ENCODE measurements at regions not wholly inside any gene's neighbourhood (a gene's known extent, or its start where the extent isn't known, plus 50 kb on each side); places are given as distances from the start of the nearest gene placed in this dataset.
"Not testable (repeated sequence)": the region's sequence is repeated elsewhere in the genome, so short reads cannot be mapped to it uniquely, and the experiment has no call there.

DNA sequence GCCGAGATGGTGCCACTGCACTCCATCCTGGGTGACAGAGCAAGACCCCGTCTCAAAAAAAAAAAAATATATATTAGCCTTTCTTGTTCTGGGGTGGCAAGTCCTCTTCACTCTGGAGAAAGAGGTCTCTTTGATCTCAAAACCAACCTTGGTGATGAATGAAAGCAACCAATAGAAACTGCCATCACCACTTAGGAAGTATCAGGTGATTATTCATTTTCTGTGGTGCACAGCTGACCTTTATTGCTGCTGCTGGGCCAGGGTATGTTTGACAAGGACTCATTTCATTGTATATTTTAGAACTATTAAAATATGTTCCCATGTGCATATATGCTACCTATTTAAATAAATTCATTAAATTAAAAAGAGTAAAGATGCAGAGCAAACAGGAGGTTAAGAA, 76.0 kb upstream of the KIT start:
- Mint-ChIP-seq H3K36me3 (ENCODE audit: insufficient read depth) (no peaks in the 10 kb centered on the region), H3K9me3 (no peaks in the 10 kb centered on the region), H3K27me3 (ENCODE audit: low read depth) (no peaks in the 10 kb centered on the region), H3K4me1 (ENCODE audit: low read depth) (no peaks in the 10 kb centered on the region), H3K4me3 (no peak overlapping the region)
- no peak for ATAC-seq
- no peak for DNase-seq

DNA sequence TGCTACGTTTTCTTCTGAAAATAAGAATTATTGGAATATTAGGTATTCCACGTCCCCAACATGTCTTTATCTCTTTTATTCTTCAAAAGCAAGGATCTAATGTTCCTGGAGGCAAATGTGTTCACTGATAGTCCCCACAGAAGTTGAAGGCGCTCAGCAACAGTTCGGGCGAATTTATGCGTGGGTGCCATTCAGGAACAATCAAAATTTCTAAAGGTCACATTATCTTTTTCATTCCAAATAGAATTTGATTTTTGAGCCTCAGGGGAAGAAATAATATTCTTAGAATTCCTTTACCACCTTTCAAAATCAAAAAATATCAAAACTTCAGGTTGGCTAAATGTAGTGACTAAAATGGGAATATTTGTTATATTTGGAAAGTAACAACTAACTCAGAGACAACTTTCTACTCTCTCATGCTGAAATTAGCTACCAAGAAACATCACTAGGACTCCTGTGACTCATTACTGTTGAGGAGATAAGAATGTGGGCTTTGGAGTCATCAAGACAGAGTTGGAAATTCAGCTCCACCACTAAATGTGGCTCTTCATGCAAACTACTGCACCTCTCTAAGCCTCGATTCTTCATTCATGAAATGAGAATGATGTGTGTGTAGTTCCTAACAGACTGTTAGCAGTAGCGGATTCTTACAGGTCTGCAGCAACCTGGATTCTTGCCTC, 72.3 kb upstream of the KIT start:
- Mint-ChIP-seq H3K36me3 (ENCODE audit: insufficient read depth) (no peaks in the 10 kb centered on the region), H3K4me3 (no peak overlapping the region), H3K9me3 (no peaks in the 10 kb centered on the region), H3K4me1 (ENCODE audit: low read depth) (no peaks in the 10 kb centered on the region), H3K27me3 (ENCODE audit: low read depth) (no peaks in the 10 kb centered on the region)
- DNase-seq (no peak), ATAC-seq (no peak)

DNA sequence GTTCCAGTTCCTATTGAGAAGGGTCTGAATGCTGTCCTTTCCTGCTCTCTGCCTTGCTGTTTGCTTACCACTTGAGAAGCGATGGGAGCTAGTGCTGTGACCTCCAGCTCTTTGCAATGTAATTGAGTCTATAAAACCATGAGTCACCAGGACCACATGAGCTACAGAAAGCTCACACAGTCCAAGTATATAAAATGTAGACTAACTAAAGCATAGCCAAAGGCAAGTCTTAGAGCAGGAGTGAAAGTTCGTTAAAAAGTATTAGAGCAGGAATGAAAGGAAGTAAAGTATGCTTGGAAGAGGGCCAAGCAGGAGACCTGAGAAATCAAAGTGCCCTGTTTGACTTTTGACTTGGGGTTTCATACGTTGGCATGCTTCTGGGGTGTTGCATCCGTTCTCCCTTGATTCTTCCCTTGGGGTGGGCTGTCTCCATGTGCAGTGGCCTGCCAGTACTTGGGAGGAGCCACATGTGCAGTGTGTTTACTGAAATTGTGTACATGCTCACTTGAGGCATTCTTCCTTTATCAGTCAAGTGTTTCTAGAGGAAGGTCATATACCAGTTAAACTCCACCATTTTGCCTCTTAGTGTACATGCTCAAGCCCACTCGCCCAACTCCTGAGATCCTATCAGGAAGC, 71.3 kb upstream of the KIT start:
- DNase-seq = no peak
- Mint-ChIP-seq H3K27me3 (ENCODE audit: low read depth) (no peaks in the 10 kb centered on the region), H3K4me1 (ENCODE audit: low read depth) (no peaks in the 10 kb centered on the region), H3K36me3 (ENCODE audit: insufficient read depth) (no peaks in the 10 kb centered on the region), H3K4me3 (no peak overlapping the region), H3K9me3 (no peaks in the 10 kb centered on the region)
- no peak for ATAC-seq

DNA sequence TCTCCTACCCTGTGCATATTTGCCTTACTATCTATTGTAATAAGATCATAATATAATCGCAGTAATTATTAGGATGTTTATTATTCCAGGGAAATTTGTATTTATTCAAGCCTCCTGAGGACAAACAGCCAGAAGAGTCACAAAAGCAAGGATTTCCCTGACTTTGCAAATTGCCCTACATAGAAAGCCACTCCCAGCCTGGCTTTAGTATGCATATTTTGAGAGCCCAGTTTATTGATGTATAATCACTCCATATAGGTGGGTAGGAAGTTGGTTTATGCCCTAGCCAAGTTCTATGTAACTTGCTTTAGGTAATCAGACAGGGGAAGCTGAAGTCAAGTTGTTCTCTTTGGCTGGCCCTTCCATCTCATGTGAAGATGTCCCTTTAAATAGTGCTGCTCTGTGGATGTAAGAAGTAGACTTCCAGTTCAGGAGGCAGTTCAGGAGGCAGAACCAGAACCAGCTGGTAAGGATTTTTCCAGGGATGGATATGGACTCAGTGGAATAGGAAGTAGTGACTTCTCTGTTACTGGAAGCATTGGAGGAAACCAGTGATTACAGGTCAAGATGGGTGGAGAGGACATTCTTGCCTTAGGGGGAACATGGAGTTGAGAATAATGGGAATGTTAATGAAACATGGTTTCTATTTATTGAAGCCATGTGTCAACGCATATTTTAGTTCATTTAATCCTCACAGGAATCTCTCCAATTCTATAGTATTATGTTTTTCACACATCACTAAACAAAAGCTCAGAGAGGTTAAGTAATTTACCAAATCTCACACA, 70.5 kb upstream of the KIT start:
- no peaks in the 10 kb centered on the region for H3K27me3 Mint-ChIP-seq (ENCODE audit: low read depth)
- no peak for ATAC-seq
- no peaks in the 10 kb centered on the region for H3K36me3 Mint-ChIP-seq (ENCODE audit: insufficient read depth)
- no peaks in the 10 kb centered on the region for H3K4me1 Mint-ChIP-seq (ENCODE audit: low read depth)
- no peak for DNase-seq
- H3K9me3 Mint-ChIP-seq = no peaks in the 10 kb centered on the region
- no peak overlapping the region for H3K4me3 Mint-ChIP-seq

DNA sequence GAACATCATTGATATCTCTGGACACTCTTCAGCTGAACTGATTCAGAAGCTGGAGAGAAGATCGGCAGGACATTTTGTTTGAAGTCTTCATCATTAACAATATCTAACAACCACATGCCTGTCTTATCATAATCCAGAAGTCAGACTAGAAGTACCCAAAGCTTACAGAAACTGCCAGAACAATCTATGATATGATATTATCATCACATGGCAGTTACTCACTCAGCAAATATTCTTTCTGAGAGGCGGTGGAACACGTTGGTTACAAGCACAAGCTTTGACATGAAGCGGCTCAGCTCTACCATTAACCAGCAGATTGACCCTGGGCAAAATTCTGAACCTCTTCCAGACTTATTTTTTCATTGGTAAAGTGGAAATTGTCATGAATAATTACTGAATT, 69.4 kb upstream of the KIT start:
- no peaks in the 10 kb centered on the region for H3K4me1 Mint-ChIP-seq (ENCODE audit: low read depth)
- no peaks in the 10 kb centered on the region for H3K9me3 Mint-ChIP-seq
- ATAC-seq = no peak
- no peaks in the 10 kb centered on the region for H3K36me3 Mint-ChIP-seq (ENCODE audit: insufficient read depth)
- H3K27me3 Mint-ChIP-seq (ENCODE audit: low read depth) = peaks cover 2% of the 10 kb centered on the region
- no peak overlapping the region for H3K4me3 Mint-ChIP-seq
- no peak for DNase-seq

DNA sequence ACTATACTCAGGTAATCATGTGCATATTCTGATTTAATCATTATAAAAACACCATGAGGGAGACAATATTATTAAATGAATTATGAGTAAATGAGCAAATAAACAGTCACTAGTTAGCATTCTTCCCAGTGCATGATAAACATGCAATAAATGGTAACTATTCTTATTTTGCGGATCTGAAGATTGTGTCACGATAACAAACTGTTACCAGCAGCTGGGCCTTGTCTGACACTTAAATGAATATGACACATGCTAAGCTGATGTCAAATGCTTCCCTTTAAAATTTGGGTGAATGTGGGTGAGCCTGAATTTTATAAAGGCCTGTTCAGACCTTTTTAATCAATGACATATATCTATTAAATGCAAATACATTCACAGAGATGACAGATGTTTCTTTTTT, 68.2 kb upstream of the KIT start:
- DNase-seq (no peak), ATAC-seq (no peak)
- Mint-ChIP-seq H3K4me1 (ENCODE audit: low read depth) (no peaks in the 10 kb centered on the region), H3K27me3 (ENCODE audit: low read depth) (peaks cover 6% of the 10 kb centered on the region), H3K4me3 (no peak overlapping the region), H3K9me3 (no peaks in the 10 kb centered on the region), H3K36me3 (ENCODE audit: insufficient read depth) (no peaks in the 10 kb centered on the region)

DNA sequence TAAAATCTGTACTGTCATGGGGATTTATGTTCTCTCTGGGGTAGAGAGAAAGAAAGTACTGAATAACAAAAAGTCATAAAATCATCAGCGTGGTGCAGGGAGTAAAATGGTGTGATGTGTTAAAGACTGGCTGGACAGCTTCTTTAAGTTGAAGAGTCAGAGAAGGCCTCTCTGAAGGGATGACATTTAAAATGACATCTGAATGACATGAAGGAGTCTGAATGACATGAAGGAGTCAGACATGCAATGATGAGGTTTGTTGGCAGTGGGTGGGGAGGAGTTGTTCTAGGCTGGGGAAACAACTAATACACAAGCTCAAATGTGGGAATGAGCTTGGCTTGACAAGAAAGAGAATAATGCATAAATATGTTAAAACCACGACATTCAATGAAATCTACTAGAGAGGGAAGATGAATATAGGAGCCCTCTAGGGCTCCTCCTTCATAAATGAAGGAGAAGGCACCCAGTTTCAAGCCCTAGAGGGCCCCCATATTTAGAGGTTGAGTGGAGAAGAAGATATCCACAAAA, 63.9 kb upstream of the KIT start:
- H3K9me3 Mint-ChIP-seq = no peaks in the 10 kb centered on the region
- no peak overlapping the region for H3K4me3 Mint-ChIP-seq
- no peaks in the 10 kb centered on the region for H3K4me1 Mint-ChIP-seq (ENCODE audit: low read depth)
- no peaks in the 10 kb centered on the region for H3K36me3 Mint-ChIP-seq (ENCODE audit: insufficient read depth)
- H3K27me3 Mint-ChIP-seq (ENCODE audit: low read depth) = peaks cover 6% of the 10 kb centered on the region
- ATAC-seq (no peak), DNase-seq (no peak)

DNA sequence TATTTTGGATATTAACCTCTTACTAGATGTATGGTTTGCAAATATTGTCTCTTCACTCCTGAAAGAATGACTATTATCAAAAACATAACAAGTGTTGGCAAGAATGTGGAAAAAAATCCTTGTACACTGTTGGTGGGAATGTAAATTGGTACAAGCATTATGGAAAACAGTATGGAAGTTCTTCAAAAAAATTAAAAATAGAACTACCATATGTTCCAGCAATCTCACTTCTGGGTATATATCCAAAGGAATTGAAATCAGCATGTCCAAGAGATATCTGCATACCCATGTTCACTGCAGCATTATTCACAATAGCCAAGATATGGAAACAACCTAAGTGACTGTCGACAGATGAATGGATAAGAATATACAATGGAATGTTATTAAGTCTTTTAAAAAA, 61.6 kb upstream of the KIT start:
- peaks cover 6% of the 10 kb centered on the region for H3K27me3 Mint-ChIP-seq (ENCODE audit: low read depth)
- H3K9me3 Mint-ChIP-seq = no peaks in the 10 kb centered on the region
- no peaks in the 10 kb centered on the region for H3K36me3 Mint-ChIP-seq (ENCODE audit: insufficient read depth)
- no peak overlapping the region for H3K4me3 Mint-ChIP-seq
- H3K4me1 Mint-ChIP-seq (ENCODE audit: low read depth) = no peaks in the 10 kb centered on the region
- DNase-seq (no peak), ATAC-seq (no peak)

DNA sequence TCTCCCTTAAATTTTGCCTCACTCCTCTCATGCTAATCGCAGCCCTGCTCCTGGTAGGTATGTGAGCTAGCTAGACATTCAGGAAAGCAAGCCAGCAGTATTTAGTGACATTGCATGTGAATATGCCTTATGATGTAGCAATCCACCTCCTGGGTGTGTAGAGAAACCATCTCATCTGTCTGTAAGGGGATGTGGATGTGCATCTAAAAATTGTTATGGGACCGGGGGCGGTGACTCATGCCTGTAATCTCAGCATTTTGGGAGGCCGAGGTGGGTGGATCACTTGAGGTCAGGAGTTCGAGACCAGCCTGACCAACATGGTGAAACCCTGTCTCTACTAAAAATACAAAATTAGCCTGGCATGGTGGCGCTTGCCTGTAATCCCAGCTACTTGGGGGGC, 60.1 kb upstream of the KIT start:
- ATAC-seq; H3K27me3 Mint-ChIP-seq (ENCODE audit: low read depth); H3K4me1 Mint-ChIP-seq (ENCODE audit: low read depth); H3K9me3 Mint-ChIP-seq; DNase-seq; H3K36me3 Mint-ChIP-seq (ENCODE audit: insufficient read depth); H3K4me3 Mint-ChIP-seq: not testable (repeated sequence)

DNA sequence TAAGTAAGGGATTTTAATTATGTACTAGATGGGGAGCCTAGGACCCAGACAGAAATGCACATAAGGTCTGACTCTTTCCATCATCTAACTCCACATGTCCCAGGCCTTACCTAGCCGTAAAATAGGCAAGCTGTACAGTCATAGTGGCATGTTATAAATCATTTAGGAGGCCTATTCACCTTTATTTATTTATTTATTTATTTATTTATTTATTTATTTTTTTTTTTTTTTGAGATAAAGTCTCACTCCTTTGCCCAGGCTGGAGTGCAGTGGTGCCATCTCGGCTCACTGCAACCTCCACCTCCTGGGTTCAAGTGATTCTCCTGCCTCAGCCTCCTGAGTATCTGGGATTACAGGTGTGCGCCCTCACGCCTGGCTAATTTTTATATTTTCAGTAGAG, 55.6 kb upstream of the KIT start:
- not testable (repeated sequence) for DNase-seq; H3K4me3 Mint-ChIP-seq; H3K9me3 Mint-ChIP-seq; H3K36me3 Mint-ChIP-seq (ENCODE audit: insufficient read depth); H3K4me1 Mint-ChIP-seq (ENCODE audit: low read depth); H3K27me3 Mint-ChIP-seq (ENCODE audit: low read depth); ATAC-seq

DNA sequence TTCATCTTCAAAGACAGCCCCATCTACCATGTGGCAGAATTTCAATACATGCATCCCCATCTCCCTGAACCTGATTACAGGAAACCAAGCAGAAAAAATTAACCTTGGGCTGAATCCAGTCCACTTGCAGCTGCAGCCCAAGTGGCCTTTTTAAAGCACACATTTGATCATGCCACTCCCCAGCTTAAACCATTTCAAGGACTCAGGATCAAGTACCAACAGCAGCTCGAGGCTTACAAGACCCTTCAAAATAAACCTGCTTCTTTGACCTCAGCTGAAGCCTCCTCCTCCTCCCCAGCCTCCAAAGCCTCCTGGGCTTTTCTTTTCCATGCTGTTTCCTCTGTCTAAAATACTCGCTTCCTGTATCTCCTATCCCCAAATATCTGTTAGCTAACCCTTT, 50.7 kb upstream of the KIT start:
- no peak for ATAC-seq
- Mint-ChIP-seq H3K9me3 (no peaks in the 10 kb centered on the region), H3K4me1 (ENCODE audit: low read depth) (no peaks in the 10 kb centered on the region), H3K36me3 (ENCODE audit: insufficient read depth) (no peaks in the 10 kb centered on the region), H3K27me3 (ENCODE audit: low read depth) (peaks cover 3% of the 10 kb centered on the region), H3K4me3 (no peak overlapping the region)
- no peak for DNase-seq

DNA sequence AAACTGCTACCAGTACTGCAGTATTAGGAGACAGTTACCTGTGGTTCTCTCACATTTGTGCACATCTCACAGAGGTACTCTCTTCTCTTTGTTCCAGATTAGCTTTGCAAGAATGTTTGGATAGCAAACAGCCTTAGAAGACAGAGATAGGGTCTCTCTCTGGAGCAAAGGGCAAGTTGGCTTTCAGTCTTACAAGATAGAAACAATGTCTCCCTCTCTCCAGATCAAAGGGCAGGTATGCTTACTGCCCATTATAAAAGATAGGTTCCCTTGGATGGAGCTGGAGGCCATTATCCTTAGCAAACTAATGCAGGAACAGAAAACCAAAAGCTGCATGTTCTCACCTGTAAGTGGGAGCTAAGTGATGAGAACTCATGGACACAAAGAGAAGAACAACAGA, 50.2 kb upstream of the KIT start:
- H3K4me3 Mint-ChIP-seq = no peak overlapping the region
- peaks cover 4% of the 10 kb centered on the region for H3K27me3 Mint-ChIP-seq (ENCODE audit: low read depth)
- ATAC-seq (no peak), DNase-seq (no peak)
- H3K4me1 Mint-ChIP-seq (ENCODE audit: low read depth) = no peaks in the 10 kb centered on the region
- H3K9me3 Mint-ChIP-seq = no peaks in the 10 kb centered on the region
- H3K36me3 Mint-ChIP-seq (ENCODE audit: insufficient read depth) = no peaks in the 10 kb centered on the region
